GM12891 (cell line): ENCODE measurements at regions not wholly inside any gene's neighbourhood (a gene's known extent, or its start where the extent isn't known, plus 50 kb on each side); places are given as distances from the start of the nearest gene placed in this dataset.

Source experiments
- PAX5 ChIP-seq: IDR thresholded peaks from 2 replicates; pipeline ENCODE4 v1.6.1; 2011; ENCODE audit warnings: low read length, moderate library complexity, mild to moderate bottlenecking; ENCODE audit not compliant: insufficient read depth, severe bottlenecking
- POLR2A ChIP-seq: IDR thresholded peaks from 2 replicates; pipeline ENCODE4 v1.6.1; 2011; ENCODE audit warnings: low read depth, low read length, control low read depth
- POLR2AphosphoS5 ChIP-seq: IDR thresholded peaks from 2 replicates; pipeline ENCODE4 v1.6.1; 2011; ENCODE audit warnings: low read depth, low read length, control low read depth
- POU2F2 ChIP-seq: IDR thresholded peaks from 2 replicates; pipeline ENCODE4 v1.6.1; 2011; ENCODE audit warnings: low read depth, mild to moderate bottlenecking, control low read depth, low read length, moderate library complexity
- TAF1 ChIP-seq: IDR thresholded peaks from 2 replicates; pipeline ENCODE4 v1.6.1; 2011; ENCODE audit warnings: low read depth, low read length, control low read depth

DNA sequence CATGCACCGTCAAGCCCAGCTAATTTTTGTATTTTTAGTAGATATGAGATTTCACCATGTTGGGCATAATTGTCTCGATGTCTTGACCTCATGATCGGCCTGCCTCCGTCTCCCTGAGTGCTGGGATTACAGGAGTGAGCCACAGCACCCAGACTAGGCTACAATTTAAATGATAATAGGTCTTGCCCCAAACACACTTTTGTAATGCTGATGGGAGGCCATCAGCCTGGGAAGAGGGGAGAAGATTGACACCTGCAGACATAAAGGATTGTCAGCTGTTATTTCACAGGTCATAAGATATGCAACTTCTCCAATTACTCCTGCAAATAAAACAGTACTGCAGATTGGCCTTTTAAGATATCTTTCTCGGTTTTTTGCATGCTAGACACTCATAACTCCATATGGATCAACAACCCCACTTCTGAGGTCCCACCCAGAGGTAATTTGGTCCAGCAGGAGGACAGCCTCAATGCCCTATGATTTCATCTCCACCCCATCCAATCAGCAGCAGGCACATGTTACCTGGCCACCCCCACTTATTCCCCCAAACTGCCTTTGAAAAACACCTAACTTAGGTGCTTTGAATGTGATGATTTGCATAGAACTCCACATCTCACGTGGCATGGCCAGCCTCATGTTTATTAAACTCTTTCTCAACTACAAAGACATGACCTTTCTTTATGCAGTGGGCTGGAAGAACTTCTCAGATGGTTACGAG lies 1612.4 kb downstream of the NLGN4Y start:
- no peak for TF ChIP-seq POLR2A
- no peak for TF ChIP-seq POLR2AphosphoS5
- no peak for TF ChIP-seq TAF1
- no peak for TF ChIP-seq POU2F2
- TF ChIP-seq PAX5 = no peak
